Endodermal cell (in vitro differentiated cells): ENCODE measurements at regions not wholly inside any gene's neighbourhood (a gene's known extent, or its start where the extent isn't known, plus 50 kb on each side); places are given as distances from the start of the nearest gene placed in this dataset.

ENCODE experiments used
- DNase-seq: peaks from one replicate; pipeline ENCODE4 v3.0.0-alpha.2; 2017
- H3K27ac ChIP-seq: 2 replicates; pipeline ENCODE4 v1.5.1; 2013; ENCODE audit warnings: mild to moderate bottlenecking, low read depth, low read length, moderate library complexity
- H3K27me3 ChIP-seq: 2 replicates; pipeline ENCODE4 v1.6.1; 2013; ENCODE audit warnings: mild to moderate bottlenecking, low read length, moderate library complexity; ENCODE audit not compliant: insufficient read depth, control insufficient read depth, poor library complexity, severe bottlenecking
- H3K36me3 ChIP-seq: 2 replicates; pipeline ENCODE4 v1.7.0; 2013; ENCODE audit warnings: mild to moderate bottlenecking, low read length, moderate library complexity; ENCODE audit not compliant: control insufficient read depth, insufficient read depth
- H3K4me1 ChIP-seq: one replicate; pipeline ENCODE4 v1.7.0; 2013; ENCODE audit warnings: low read length; ENCODE audit not compliant: control insufficient read depth, insufficient read depth
- H3K4me3 ChIP-seq: 2 replicates; pipeline ENCODE4 v1.5.1; 2013; ENCODE audit warnings: mild to moderate bottlenecking, low read length, moderate library complexity
- H3K9ac ChIP-seq: 2 replicates; pipeline ENCODE4 v1.6.1; 2013; ENCODE audit warnings: mild to moderate bottlenecking, low read length, moderate library complexity; ENCODE audit not compliant: poor library complexity, severe bottlenecking; ENCODE audit errors: extremely low read depth
- H3K9me3 ChIP-seq: 2 replicates; pipeline ENCODE4 v1.6.1; 2013; ENCODE audit warnings: mild to moderate bottlenecking, low read length, moderate library complexity; ENCODE audit not compliant: control insufficient read depth
- H3K27ac Mint-ChIP-seq: 2 replicates; pipeline ENCODE4 v1.8.0; 2020; ENCODE audit warnings: mixed read lengths
- H3K27me3 Mint-ChIP-seq: 2 replicates; pipeline ENCODE4 v1.8.0; 2021; ENCODE audit warnings: mild to moderate bottlenecking, mixed read lengths; ENCODE audit not compliant: insufficient read depth
- H3K36me3 Mint-ChIP-seq: 2 replicates; pipeline ENCODE4 v1.8.0; 2020; ENCODE audit warnings: low read depth, mixed read lengths
- H3K4me1 Mint-ChIP-seq: 2 replicates; pipeline ENCODE4 v1.8.0; 2020; ENCODE audit warnings: mixed read lengths
- H3K4me3 Mint-ChIP-seq: 2 replicates; pipeline ENCODE4 v1.8.0; 2020; ENCODE audit warnings: mild to moderate bottlenecking, moderate library complexity, mixed read lengths
- H3K9me3 Mint-ChIP-seq: 2 replicates; pipeline ENCODE4 v1.8.0; 2020; ENCODE audit warnings: mild to moderate bottlenecking, mixed read lengths
- WGBS, 2 experiments: methylation state at CpG; one replicate each; pipeline versions ENCODE4 v1.1.5 to v1.1.7; 2013; ENCODE audit warnings: missing lambda C conversion rate in 2 of 2, mixed read lengths in 1 of 2; ENCODE audit not compliant: insufficient coverage in 1 of 2, insufficient read length in 1 of 2; 5-methylcytosine and 5-hydroxymethylcytosine counted together
- TF ChIP-seq, protein P1 (sequence below): fragments of 200-600 bp; sonication (generic); conservative IDR thresholded peaks from 2 replicates; pipeline ENCODE4 v1.5.0; 2021; ENCODE audit warnings: antibody characterized with exemption, mild to moderate bottlenecking

DNA sequence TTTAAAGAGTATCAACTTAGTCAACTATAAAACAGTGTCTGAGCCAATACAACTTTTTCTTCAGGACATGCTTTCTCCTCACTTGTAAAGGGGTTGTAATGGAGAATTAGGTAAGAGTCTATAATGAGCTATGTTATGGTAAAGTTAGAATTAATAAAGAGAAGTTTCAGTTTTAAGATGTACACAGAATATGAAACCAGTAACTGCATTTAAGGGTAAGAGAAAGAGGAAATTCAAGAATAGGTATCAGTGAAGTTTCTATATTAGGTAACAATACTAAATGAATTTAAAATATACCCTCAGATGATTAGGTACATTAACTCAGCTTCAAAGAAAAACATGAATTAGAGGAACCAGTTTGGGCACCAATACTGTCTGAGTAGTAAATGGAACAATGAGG is 1444.3 kb upstream of the ADGRB3 start:
- Mint-ChIP-seq H3K36me3 (no peaks in the 10 kb centered on the region), H3K4me3 (no peak overlapping the region), H3K4me1 (no peaks in the 10 kb centered on the region), H3K9me3 (peaks cover 4% of the 10 kb centered on the region), H3K27ac (no peak overlapping the region), H3K27me3 (no peaks in the 10 kb centered on the region)
- no peak overlapping the region for H3K9ac ChIP-seq
- peaks cover 15% of the 10 kb centered on the region for H3K9me3 ChIP-seq
- H3K27me3 ChIP-seq = no peaks in the 10 kb centered on the region
- no peaks in the 10 kb centered on the region for H3K36me3 ChIP-seq
- H3K27ac ChIP-seq = no peak overlapping the region
- no peak overlapping the region for H3K4me3 ChIP-seq
- DNase-seq = no peak
- TF ChIP-seq, protein P1, sequence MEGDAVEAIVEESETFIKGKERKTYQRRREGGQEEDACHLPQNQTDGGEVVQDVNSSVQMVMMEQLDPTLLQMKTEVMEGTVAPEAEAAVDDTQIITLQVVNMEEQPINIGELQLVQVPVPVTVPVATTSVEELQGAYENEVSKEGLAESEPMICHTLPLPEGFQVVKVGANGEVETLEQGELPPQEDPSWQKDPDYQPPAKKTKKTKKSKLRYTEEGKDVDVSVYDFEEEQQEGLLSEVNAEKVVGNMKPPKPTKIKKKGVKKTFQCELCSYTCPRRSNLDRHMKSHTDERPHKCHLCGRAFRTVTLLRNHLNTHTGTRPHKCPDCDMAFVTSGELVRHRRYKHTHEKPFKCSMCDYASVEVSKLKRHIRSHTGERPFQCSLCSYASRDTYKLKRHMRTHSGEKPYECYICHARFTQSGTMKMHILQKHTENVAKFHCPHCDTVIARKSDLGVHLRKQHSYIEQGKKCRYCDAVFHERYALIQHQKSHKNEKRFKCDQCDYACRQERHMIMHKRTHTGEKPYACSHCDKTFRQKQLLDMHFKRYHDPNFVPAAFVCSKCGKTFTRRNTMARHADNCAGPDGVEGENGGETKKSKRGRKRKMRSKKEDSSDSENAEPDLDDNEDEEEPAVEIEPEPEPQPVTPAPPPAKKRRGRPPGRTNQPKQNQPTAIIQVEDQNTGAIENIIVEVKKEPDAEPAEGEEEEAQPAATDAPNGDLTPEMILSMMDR = no peak
- no peaks in the 10 kb centered on the region for H3K4me1 ChIP-seq

DNA sequence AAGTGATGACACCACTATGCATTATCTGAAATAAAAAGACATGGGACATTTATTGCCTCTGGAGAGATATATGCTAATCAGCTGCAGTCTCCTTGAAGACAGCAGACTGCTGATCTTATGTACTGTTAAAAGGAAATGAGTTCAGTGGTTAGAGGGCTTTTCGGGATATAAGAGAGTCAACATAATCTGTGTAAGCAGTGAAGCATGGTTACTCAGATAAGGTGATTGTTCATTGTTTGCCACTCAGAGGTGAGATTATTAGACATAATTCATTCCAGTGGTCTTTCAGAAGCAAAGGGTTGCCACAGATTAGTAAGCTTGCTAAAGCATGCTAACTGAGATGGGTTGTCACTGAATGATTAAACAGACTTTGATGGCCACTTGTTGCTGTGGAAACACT is 1450.7 kb upstream of the ADGRB3 start:
- no peak for DNase-seq
- no peak overlapping the region for H3K4me3 ChIP-seq
- no peak overlapping the region for H3K4me3 Mint-ChIP-seq
- H3K9me3 ChIP-seq = no peaks in the 10 kb centered on the region
- no peaks in the 10 kb centered on the region for H3K36me3 Mint-ChIP-seq
- no peaks in the 10 kb centered on the region for H3K4me1 Mint-ChIP-seq
- H3K4me1 ChIP-seq = no peaks in the 10 kb centered on the region
- H3K27ac Mint-ChIP-seq = no peak overlapping the region
- H3K9ac ChIP-seq = no peak overlapping the region
- 88% methylated on average over 1 of the region's 1 CpG; no CpG with 5 or more reads in 1 of the 2 experiments for WGBS, 2 experiments
- TF ChIP-seq, protein P1 = no peak
- no peaks in the 10 kb centered on the region for H3K27me3 ChIP-seq
- no peak overlapping the region for H3K27ac ChIP-seq
- no peaks in the 10 kb centered on the region for H3K36me3 ChIP-seq
- no peaks in the 10 kb centered on the region for H3K9me3 Mint-ChIP-seq
- no peaks in the 10 kb centered on the region for H3K27me3 Mint-ChIP-seq

DNA sequence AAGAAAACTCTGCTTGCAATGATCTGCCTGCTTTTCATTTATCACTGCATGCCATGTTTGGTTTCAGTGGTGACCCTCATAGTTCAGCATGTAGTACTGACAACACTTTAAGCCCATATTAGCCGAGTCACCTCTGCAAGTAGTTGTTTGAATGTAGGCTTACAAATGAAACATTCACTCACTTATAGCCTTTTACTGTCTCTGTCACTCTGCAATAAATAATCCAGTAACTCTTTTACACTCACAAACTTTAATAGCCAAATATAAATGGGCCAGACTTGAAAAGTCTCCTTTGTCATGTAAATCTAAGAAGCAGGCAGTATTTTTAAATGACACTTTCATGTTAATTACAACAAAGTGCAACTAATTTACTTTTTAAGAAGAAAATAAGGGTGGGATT is 1460.0 kb upstream of the ADGRB3 start:
- no peaks in the 10 kb centered on the region for H3K27me3 Mint-ChIP-seq
- no peaks in the 10 kb centered on the region for H3K9me3 Mint-ChIP-seq
- no peak overlapping the region for H3K27ac ChIP-seq
- TF ChIP-seq, protein P1 = no peak
- H3K36me3 Mint-ChIP-seq = no peaks in the 10 kb centered on the region
- no peak overlapping the region for H3K4me3 ChIP-seq
- H3K36me3 ChIP-seq = no peaks in the 10 kb centered on the region
- H3K9me3 ChIP-seq = no peaks in the 10 kb centered on the region
- H3K9ac ChIP-seq = no peak overlapping the region
- 86 to 100% methylated on average over 1 of the region's 1 CpG for whole genome bisulfite sequencing, 2 experiments
- DNase-seq = no peak
- no peaks in the 10 kb centered on the region for H3K4me1 ChIP-seq
- no peak overlapping the region for H3K27ac Mint-ChIP-seq
- H3K4me3 Mint-ChIP-seq = no peak overlapping the region
- no peaks in the 10 kb centered on the region for H3K4me1 Mint-ChIP-seq
- no peaks in the 10 kb centered on the region for H3K27me3 ChIP-seq
